ENCODE measurements at regions not wholly inside any gene's neighbourhood (a gene's known extent, or its start where the extent isn't known, plus 50 kb on each side); places are given as distances from the start of the nearest gene placed in this dataset.

- Histone ChIP-seq H3K4me1 (no peaks in the 10 kb centered on the region), H3K9me3 (no peaks in the 10 kb centered on the region), H3K4me3 (no peak overlapping the region), H3K27me3 (no peaks in the 10 kb centered on the region), H3K27ac (no peak overlapping the region), H3K36me3 (no peaks in the 10 kb centered on the region)
- TF ChIP-seq, protein P1, sequence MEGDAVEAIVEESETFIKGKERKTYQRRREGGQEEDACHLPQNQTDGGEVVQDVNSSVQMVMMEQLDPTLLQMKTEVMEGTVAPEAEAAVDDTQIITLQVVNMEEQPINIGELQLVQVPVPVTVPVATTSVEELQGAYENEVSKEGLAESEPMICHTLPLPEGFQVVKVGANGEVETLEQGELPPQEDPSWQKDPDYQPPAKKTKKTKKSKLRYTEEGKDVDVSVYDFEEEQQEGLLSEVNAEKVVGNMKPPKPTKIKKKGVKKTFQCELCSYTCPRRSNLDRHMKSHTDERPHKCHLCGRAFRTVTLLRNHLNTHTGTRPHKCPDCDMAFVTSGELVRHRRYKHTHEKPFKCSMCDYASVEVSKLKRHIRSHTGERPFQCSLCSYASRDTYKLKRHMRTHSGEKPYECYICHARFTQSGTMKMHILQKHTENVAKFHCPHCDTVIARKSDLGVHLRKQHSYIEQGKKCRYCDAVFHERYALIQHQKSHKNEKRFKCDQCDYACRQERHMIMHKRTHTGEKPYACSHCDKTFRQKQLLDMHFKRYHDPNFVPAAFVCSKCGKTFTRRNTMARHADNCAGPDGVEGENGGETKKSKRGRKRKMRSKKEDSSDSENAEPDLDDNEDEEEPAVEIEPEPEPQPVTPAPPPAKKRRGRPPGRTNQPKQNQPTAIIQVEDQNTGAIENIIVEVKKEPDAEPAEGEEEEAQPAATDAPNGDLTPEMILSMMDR (IDR thresholded peaks at IDR 0.05): no peak
- no peak for DNase-seq (ENCODE audit: low spot score)
Measured at GRCh38 chr17:79521225-79521624, 89.6 kb downstream of the RBFOX3 start.

DNA sequence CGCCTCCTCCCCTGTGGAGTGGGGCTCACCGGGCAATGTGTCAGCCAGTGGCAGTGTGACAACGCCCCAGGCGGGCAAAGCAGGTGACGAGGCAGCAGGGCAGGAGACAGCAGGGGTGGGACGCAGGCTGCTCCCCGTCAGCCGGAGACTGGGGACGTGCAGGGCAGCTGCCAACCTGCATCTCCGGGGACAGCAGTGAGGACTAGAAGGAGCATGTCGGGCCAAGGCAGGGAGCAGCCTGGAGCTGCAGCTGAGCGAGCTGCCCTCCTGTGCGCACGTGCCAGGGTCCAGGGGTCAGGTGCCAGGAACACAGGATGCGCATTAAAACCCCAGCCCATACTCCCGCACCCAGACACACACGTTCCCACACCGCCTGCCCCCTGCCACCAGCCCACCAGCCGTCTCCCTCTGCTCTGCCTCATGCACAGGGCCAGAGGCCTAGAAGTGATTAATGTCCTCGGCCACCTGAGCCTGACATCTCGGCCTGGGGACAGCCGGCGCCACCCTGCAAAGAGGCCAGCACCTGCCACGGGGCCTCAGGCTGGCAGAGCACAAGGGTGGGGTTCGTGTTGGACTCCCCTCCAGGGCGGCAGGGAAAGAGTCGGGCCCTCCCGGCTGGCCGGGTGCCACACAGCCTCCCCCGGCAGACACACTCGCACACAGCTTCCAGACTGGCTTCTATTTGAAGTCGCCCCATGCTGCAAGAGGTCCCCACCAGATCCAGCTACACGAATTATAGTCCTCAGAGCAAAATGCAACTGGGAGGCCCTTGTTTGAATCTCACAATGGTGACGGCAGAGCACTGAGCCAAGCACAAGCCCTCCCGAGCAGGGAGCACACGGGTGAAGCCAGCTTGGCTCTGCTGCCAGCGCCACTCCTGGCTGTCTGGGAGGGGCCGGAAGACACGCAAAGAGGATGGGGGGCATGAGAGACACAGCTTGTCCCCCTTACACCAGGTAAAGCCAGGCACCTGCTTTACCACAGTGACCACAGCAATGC lies 90.4 kb downstream of the RBFOX3 start:
- TF ChIP-seq, protein P1 (IDR thresholded peaks at IDR 0.05): no peak
- no peak for DNase-seq (ENCODE audit: low spot score)
- no peaks in the 10 kb centered on the region for H3K4me1 ChIP-seq
- H3K27me3 ChIP-seq: no peaks in the 10 kb centered on the region
- H3K9me3 ChIP-seq: no peaks in the 10 kb centered on the region
- H3K36me3 ChIP-seq: no peaks in the 10 kb centered on the region
- no peak overlapping the region for H3K27ac ChIP-seq
- no peak overlapping the region for H3K4me3 ChIP-seq

- H3K4me3 ChIP-seq: no peak overlapping the region
- H3K36me3 ChIP-seq: no peaks in the 10 kb centered on the region
- no peaks in the 10 kb centered on the region for H3K4me1 ChIP-seq
- no peaks in the 10 kb centered on the region for H3K27me3 ChIP-seq
- no peak overlapping the region for H3K27ac ChIP-seq
- TF ChIP-seq, protein P1 (IDR thresholded peaks at IDR 0.05): no peak
- DNase-seq (ENCODE audit: low spot score): no peak
- H3K9me3 ChIP-seq: no peaks in the 10 kb centered on the region
Measured at GRCh38 chr17:79519601-79520000, 91.2 kb downstream of the RBFOX3 start.

DNA sequence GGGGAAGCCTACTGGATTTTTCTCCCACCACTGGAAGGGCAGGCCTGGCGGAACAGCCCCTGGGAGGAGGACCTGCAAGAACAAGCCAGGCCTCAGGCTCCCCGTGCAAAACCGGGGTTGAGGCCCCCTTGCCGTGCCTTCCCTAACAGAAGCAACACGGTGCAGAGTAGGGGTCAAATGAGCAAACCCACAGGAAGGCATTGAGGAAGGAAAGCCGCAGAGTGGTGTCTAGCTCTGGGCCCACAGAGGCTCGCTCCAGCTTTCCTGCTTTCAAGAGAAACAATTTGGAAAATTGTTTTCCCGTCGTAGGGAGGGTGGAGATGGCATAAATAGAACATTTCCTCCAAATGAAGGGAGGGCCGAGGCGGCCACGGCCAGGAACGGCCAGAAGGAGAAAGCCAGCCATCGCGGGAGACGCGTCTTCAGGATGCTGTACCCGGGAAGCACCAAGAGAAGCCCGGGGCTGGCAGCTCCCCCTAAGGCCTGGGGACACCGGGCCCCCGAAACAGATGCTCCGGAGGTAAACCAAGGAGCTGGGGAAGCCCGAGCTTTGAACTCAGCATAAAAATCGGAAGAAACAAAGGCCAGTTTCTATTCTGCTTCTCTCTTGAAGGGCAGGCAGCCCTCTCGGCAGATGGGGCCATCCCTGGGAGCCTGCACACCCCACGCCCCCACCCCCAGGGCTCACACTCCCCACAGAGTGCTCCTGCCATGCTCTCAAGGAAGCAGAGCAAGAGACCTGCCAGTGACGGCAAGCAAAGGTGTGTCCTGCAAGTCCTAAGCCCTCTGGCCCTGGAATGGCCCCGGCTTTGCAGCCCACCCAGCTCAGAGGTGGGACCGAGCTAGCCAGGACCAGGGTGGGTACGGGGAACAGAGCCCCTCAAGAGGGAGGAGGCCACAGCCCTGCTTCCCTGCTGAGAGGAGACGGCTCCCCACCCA lies 92.0 kb downstream of the RBFOX3 start:
- H3K4me3 ChIP-seq: no peak overlapping the region
- no peaks in the 10 kb centered on the region for H3K27me3 ChIP-seq
- H3K36me3 ChIP-seq: no peaks in the 10 kb centered on the region
- no peak overlapping the region for H3K27ac ChIP-seq
- no peaks in the 10 kb centered on the region for H3K9me3 ChIP-seq
- no peaks in the 10 kb centered on the region for H3K4me1 ChIP-seq
- TF ChIP-seq, protein P1 (IDR thresholded peaks at IDR 0.05): no peak
- DNase-seq (ENCODE audit: low spot score): no peak

DNA sequence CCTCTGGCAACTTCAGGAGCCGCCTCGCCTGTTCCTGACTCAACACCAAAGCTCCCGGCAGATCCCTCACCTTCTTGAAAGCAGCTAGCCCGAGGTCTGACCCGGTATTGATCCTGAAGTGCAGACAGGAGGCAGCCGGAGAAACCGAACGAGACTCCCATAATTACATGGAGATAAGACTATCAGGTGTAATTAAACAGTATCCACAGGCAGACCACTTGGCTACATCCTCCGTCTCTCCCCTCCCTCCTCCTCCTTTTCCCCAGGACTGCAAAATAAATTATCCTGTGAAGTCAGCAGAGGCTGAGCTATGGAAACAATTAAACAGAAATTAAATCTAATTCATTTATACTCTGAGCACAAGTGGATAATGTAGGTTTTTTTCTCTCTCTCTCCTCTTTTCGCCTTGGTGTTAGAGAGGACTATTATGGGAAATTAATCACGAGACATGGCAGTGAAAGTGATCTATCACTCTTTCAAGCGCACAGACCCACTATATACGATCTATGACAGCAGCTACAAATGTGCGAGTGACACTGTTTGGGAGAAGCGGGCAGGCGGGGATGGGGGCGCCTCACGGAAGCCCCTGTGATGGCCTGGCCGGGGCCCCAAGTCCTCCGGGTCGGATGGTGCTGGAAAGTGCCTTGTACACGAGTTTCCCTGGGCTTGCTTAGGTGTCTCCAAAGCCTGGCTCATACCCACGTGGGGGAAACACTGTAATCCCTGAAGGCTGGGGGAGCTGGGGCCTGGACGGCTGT lies 92.8 kb downstream of the RBFOX3 start:
- Histone ChIP-seq H3K4me3 (no peak overlapping the region), H3K27me3 (no peaks in the 10 kb centered on the region), H3K27ac (no peak overlapping the region), H3K36me3 (no peaks in the 10 kb centered on the region), H3K9me3 (no peaks in the 10 kb centered on the region), H3K4me1 (no peaks in the 10 kb centered on the region)
- TF ChIP-seq, protein P1 (IDR thresholded peaks at IDR 0.05): no peak
- no peak for DNase-seq (ENCODE audit: low spot score)
